Pons (tissue), 1 donor: ENCODE measurements at regions not wholly inside any gene's neighbourhood (a gene's known extent, or its start where the extent isn't known, plus 50 kb on each side); places are given as distances from the start of the nearest gene placed in this dataset.
A peak's percentile ranks its signal among the peaks of the same experiment; 100 is the strongest.

ENCODE experiments used
- DNase-seq: peaks from one replicate; pipeline ENCODE4 v3.0.0-alpha.2; 2016; ENCODE audit warnings: low spot score

DNA sequence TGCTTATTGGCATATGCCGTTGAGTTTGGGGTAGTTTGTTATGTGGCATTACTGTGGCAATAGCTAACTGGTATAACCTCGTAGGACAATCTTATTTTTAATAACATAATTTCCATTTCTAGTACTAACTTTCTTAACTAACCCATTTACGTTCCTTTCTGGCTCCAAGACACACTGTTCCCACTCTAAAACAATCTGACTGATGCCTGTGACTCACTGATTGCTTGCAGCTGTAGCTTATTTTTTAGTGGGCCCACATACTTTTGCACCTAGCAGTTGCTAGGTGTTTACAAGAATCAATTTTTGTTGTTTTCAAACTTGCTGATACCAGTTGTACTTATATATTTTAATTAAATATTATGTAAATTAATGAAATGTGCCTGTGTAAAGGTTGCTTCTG is 52.2 kb downstream of the FAT3 start:
- DNase-seq, result no peak

DNA sequence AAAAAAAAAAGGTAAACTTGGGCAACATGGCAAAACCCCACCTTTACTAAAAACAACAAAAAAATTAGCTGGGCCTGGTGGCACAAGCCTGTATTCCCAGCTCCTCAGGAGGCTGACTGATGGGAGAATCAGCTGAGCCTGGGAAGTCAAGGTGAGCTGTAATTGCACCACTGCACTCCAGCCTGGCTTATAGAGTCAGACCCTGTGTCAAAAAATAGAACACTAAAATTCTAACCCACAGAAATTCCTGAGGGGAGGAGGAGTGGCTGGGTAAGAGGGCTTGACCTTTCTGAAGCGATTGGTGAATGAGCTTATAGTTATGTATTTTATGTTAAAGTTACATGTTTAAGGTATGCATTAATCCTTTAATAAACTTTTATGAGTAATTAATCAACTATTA is 53.3 kb downstream of the FAT3 start:
- DNase-seq, result no peak

GRCh38 chr11:92278791-92279433 is 54.3 kb downstream of the FAT3 start:
- no peak for DNase-seq

- DNase-seq, result no peak
Measured at GRCh38 chr11:92284107-92284506, 59.5 kb downstream of the FAT3 start.

GRCh38 chr11:92284558-92284957 is 59.9 kb downstream of the FAT3 start:
- DNase-seq, result no peak

DNA sequence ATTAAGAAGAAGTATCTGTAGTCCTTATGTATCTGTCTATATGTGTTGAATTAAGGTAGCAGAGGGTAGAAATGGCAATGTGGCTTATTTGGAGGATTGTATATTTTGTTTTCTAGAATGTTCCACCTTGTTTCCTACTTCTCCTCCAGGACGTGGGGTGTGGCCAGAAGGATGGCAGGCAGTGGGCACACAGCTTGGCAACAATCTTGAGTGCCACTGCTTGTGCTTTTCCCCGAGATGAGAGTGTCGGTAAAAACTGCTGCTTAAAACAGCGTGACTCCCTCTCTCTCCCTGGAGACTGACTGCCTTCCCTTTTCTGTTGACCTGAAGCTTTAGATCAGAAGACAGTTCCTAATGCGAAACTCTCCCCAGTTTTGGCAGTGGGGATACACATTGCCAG is 61.2 kb downstream of the FAT3 start:
- DNase-seq, result no peak

GRCh38 chr11:92286709-92287108 is 62.1 kb downstream of the FAT3 start:
- DNase-seq, result no peak

GRCh38 chr11:92295175-92296137 is 70.8 kb downstream of the FAT3 start:
- DNase-seq, result no peak

DNA sequence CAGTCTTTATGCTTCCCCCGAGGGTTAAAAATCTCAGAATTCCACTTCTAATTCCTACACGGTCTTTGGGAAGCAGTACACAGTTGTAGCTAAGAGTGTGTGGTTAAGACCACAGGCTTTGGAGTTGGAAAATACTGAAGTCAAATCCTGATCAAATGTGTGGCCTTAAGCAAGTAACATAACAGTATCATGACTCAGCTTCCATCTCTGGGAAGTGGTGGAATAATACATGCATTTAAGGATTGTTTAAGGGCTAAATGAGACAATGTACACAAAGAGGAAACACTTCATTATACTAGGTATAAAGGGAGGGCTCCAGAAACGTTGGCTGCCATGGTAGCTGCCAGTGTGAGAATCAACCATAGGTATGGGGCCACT is 71.5 kb downstream of the FAT3 start:
- no peak for DNase-seq

GRCh38 chr11:92297567-92298553 is 73.2 kb downstream of the FAT3 start:
- DNase-seq, result no peak

- no peak for DNase-seq
Measured at GRCh38 chr11:92300876-92301275, 76.3 kb downstream of the FAT3 start.

DNA sequence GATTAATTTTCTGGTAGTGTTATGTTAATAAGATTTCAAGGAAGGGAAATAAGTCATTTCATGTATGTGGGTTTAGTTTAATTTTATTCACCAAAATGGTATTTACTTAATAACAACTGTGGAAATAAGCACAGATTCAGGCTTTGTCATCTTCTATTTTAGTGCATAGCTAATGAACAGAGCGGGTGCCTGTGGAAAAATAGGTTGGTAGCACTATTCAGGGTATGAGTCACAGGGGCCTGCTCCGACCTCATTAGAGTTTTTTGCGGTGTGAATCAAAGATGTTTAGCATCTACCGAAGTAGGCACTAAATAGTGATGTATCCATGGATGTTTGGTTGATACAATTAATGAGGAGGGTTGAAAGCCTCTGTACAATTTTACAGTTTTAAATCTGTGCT is 78.2 kb downstream of the FAT3 start:
- DNase-seq, result no peak

GRCh38 chr11:92304271-92304670 is 79.7 kb downstream of the FAT3 start:
- DNase-seq, result no peak

DNA sequence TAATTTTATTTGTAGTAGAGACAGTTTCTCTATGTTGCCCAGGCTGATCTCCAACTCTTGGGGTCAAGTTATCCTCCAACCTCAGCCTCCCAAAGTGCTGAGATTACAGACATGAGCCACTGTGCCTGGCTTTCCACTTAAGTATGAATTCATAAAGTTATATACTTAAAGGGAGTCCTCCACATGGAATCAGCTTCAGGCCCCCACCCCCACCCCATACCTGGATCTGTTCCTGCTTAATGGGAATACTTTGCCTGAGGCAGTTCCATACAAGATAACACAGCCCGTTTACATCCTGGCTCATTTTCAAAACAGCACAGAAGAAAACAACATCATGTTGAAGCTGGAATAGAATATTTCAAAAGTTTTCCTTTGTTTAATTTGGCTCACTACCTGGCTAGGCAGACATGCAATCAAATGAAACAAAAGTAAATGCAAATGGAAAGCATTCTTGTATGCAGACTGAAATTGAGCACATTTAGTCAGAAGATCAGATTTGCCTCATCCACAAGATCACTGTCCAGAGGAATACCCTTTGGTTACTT is 82.4 kb downstream of the FAT3 start:
- no peak for DNase-seq

GRCh38 chr11:92308366-92308765 is 83.7 kb downstream of the FAT3 start:
- DNase-seq, result no peak

GRCh38 chr11:92311616-92312449 is 87.2 kb downstream of the FAT3 start:
- DNase-seq, result no peak

- DNase-seq, result no peak
Measured at GRCh38 chr11:92313784-92314183, 89.2 kb downstream of the FAT3 start.

GRCh38 chr11:92314499-92314898 is 89.9 kb downstream of the FAT3 start:
- DNase-seq, result peak; percentile 50

- DNase-seq, result no peak
Measured at GRCh38 chr11:92316106-92316809, 91.6 kb downstream of the FAT3 start.

- DNase-seq, result no peak
Measured at GRCh38 chr11:92317222-92317621, 92.6 kb downstream of the FAT3 start.
